Sciatic nerve (tissue), 2 donors: ENCODE measurements at regions not wholly inside any gene's neighbourhood (a gene's known extent, or its start where the extent isn't known, plus 50 kb on each side); places are given as distances from the start of the nearest gene placed in this dataset.
"Not testable (repeated sequence)": the region's sequence is repeated elsewhere in the genome, so short reads cannot be mapped to it uniquely, and the experiment has no call there.

Source experiments
- ATAC-seq: fragments of 200-7000 bp; cut with Tn5 transposase; one replicate; pipeline ENCODE4 v1.9.1; 2020; ENCODE audit warnings: mild to moderate bottlenecking, moderate library complexity
- DNase-seq: peaks from one replicate; pipeline ENCODE4 v3.0.0-alpha.2; 2020; ENCODE audit warnings: low spot score
- intact Hi-C: fragments of 100-400 bp; cut with DNase I; formaldehyde crosslinking; loops from one replicate; pipeline ENCODE4 v1.14.2; 2022
- donor health status: DM: no; HTN: no; CAD: no.
- donor health status: DM: no; HTN: no; CAD: no.

DNA sequence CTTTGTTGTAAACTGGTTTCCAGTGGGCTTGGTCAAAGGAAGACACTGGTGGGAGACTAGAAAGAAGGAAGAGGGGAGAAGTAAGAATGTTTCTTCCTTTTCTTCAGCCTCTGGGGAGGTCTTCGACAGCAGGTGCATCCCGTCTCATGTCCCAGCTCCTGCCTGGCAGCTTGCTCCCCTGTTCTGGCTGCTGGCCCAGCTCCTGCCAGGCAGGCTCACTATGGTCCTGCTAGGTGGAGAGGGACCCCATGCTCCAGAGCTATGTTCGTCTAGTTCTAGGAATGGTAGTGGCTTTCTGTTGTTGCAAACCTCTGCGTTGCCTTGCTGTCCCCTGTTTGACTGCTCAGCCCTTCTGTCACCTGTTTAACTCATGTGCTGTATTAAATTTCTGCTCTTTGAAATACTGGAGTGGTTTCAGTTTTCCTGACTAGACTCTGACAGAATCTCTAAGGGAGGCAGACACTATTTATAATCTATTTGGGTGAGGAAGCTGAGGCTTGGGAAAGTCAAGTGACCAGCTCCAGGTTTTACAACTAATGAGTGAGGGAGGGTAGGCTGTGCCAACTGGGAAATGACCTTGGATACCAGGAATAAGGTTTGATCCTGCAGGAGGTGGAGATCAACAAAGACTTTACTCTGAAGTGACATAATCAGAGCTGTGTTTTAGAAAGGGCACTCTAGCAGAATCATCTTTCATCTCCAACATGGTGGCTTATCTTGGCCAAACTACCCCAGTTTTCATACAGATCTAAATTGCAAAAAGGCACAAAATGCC lies 94.7 kb upstream of the DDHD1 start:
- DNase-seq (no peak), ATAC-seq (no peak)
- intact Hi-C loops: no loop called here

- DNase-seq, ATAC-seq, intact Hi-C loops: not testable (repeated sequence)
These were observed 89.8 kb upstream of the DDHD1 start for GRCh38 chr14:53242898-53243297.

GRCh38 chr14:53237488-53237887 lies 84.4 kb upstream of the DDHD1 start:
- no peak for DNase-seq
- intact Hi-C loops: no loop called here
- ATAC-seq: no peak

DNA sequence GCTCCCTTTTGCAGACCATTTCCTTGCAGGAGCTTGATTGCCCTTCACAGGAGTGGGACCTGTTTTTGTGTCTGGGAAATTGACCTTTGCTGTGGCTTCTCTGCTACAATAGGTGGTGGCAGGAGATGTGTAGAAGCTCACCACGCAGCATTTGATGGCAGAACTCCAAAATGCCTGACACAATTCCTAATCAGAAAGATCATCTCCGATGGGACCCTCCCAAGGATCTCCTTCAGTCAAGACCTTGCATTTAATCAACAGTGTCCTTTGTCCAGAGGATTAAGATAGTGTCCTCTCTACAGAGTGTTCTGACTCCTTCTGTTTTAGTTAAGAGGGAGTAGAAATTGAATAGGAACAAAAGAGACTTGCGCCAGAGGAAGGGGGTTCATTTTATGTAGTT lies 83.6 kb upstream of the DDHD1 start:
- intact Hi-C loops: no loop called here
- DNase-seq (no peak), ATAC-seq (no peak)

GRCh38 chr14:53231171-53231570 lies 78.0 kb upstream of the DDHD1 start:
- intact Hi-C loops: no loop called here
- no peak for ATAC-seq
- DNase-seq: no peak

DNA sequence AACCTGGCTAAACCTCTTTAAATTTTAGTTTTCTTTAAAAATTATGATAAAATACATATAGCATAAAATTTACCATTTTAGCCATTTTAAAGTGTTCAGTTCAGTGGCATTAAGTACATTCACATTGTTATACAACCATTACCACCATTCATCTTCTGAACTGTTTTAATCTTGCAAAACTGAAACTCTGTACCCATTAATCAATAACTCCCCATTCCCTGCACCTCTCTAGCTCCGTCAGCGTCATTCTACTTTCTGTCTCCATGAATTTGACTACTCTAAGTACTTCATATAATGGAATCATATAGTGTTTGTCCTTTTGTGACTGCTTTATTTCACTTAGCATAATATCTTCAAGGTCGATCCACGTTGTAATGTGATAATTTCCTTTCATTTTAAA lies 75.8 kb upstream of the DDHD1 start:
- DNase-seq (no peak), ATAC-seq (no peak)
- intact Hi-C loops: no loop called here

- DNase-seq (no peak), ATAC-seq (no peak)
- intact Hi-C loops: no loop called here
These were observed 74.1 kb upstream of the DDHD1 start for GRCh38 chr14:53227154-53227718.

- peak; percentile 39 for ATAC-seq
- no peak for DNase-seq
These were observed 73.4 kb upstream of the DDHD1 start for GRCh38 chr14:53226553-53226952.

GRCh38 chr14:53220914-53221313 lies 67.8 kb upstream of the DDHD1 start:
- ATAC-seq: no peak
- intact Hi-C loops: no loop called here
- DNase-seq: no peak

More at GRCh38 chr14:53226553-53226952, 73.4 kb upstream of the DDHD1 start:
- intact Hi-C loops: no loop called here

DNA sequence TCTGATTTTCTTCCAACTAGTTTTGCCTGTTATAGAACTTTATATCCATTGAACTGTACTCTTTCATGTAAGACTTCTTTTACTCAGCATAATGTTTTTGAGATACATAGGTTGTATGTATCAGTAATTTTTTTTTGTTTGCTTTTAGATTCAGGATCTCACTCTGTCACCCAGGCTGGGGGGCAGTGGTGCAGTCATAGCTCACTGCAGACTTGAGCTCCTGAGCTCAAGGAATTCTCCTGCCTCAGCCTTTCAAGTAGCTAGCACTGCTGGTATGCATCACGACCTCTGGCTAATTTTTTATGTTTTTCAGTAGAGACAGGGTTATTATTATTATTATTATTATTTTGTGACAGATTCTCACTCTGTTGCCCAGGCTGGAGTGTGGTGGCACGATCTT lies 65.0 kb upstream of the DDHD1 start:
- ATAC-seq (no peak), DNase-seq (no peak)
- intact Hi-C loops: no loop called here

DNA sequence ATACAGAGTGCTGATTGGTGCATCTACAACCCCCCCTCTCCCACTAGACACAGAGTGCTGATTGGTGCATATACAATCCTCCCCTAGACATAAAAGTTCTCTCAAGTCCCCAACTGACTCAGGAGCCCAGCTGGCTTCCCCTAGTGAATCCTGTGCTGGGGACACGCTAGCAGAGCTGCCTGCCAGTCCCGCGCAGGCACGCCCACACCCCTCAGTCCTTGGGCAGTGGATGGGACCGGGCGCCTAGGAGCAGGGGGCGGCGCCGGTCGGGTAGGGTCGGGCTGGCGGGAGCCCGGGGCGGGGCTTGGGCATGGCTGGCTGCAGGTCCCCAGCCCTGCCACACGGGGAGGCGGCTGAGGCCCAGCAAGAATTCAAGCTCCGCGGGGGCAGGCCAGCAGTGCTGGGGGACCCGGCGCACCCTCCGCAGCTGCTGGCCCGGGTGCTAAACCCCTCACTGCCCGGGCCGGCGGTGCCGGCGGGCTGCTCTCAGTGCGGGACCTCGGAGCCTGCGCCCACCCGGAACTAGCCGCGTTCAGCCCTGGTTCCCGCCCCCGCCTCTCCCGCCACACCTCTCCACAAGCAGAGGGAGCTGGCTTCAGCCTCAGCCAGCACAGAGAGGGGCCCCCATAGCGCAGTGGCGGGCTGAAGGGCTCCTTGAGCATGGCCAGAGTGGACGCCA lies 64.3 kb upstream of the DDHD1 start:
- DNase-seq: peak; percentile 75
- peak; percentile 97 for ATAC-seq
- intact Hi-C loops: no loop called here

- ATAC-seq, intact Hi-C loops, DNase-seq: not testable (repeated sequence)
These were observed 63.8 kb upstream of the DDHD1 start for GRCh38 chr14:53216955-53217315.

DNA sequence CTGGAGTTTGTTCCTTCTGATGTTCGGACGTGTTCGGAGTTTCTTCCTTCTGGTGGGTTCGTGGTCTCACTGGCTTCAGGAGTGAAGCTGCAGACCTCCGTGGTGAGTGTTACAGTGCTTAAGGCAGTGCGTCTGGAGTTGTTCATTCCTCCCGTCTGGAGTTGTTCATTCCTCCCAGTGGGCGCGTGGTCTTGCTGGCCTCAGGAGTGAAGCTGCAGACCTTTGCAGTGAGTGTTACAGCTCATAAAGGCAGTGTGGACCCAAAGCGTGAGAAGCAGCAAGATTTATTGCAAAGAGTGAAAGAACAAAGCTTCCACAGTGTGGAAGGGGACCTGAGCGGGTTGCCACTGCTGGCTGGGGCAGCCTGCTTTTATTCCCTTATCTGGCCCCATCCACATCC lies 63.4 kb upstream of the DDHD1 start:
- ATAC-seq, intact Hi-C loops, DNase-seq: not testable (repeated sequence)

DNA sequence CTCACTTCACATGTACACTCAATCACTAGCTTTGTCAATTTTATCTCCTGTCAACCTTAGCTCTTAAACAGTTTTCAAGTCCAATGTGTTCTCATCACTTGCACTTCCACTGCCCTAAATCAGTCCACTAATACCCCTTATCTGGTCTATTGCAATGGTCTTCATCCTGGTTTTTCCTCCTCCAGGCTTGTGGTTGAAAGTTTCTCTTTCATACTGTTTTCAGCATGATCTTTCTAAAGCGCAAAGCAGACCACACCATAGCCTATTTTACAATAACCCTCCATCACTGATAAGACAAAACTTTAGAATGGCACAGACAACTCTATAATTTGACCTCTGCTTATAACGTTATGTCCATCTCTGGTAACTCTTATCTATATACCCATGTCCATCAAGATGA lies 62.0 kb upstream of the DDHD1 start:
- ATAC-seq (no peak), DNase-seq (no peak)
- intact Hi-C loops: no loop called here

GRCh38 chr14:53214384-53214783 lies 61.3 kb upstream of the DDHD1 start:
- no peak for DNase-seq
- ATAC-seq: no peak
- intact Hi-C loops: no loop called here

- no peak for DNase-seq
- ATAC-seq: no peak
- intact Hi-C loops: no loop called here
These were observed 60.6 kb upstream of the DDHD1 start for GRCh38 chr14:53213761-53214160.

- intact Hi-C loops: no loop called here
- ATAC-seq: peak; percentile 83
- no peak for DNase-seq
These were observed 56.2 kb upstream of the DDHD1 start for GRCh38 chr14:53209370-53209769.
